ENCODE measurements at regions not wholly inside any gene's neighbourhood (a gene's known extent, or its start where the extent isn't known, plus 50 kb on each side); places are given as distances from the start of the nearest gene placed in this dataset.
"Not testable (repeated sequence)": the region's sequence is repeated elsewhere in the genome, so short reads cannot be mapped to it uniquely, and the experiment has no call there.

- DNase-seq: no peak
Observed at GRCh38 chr7:66542528-66543269, 86.0 kb upstream of the KCTD7 start.

GRCh38 chr7:66549466-66549865 lies 79.2 kb upstream of the KCTD7 start:
- DNase-seq: no peak

- DNase-seq: no peak
Observed at GRCh38 chr7:66553001-66553400, 75.7 kb upstream of the KCTD7 start.

- DNase-seq: not testable (repeated sequence)
Observed at GRCh38 chr7:66553675-66554074, 75.0 kb upstream of the KCTD7 start.

GRCh38 chr7:66554291-66554690 lies 74.4 kb upstream of the KCTD7 start:
- not testable (repeated sequence) for DNase-seq

GRCh38 chr7:66554842-66555430 lies 73.7 kb upstream of the KCTD7 start:
- not testable (repeated sequence) for DNase-seq

GRCh38 chr7:66556177-66556548 lies 72.5 kb upstream of the KCTD7 start:
- no peak for DNase-seq

- DNase-seq: no peak
Observed at GRCh38 chr7:66556549-66557213, 72.0 kb upstream of the KCTD7 start.

GRCh38 chr7:66557214-66558200 lies 71.2 kb upstream of the KCTD7 start:
- peak; percentile 38 for DNase-seq

- DNase-seq: no peak
Observed at GRCh38 chr7:66558201-66558641, 70.5 kb upstream of the KCTD7 start.

- no peak for DNase-seq
Observed at GRCh38 chr7:66558660-66559465, 69.8 kb upstream of the KCTD7 start.

- DNase-seq: no peak
Observed at GRCh38 chr7:66564045-66564444, 64.6 kb upstream of the KCTD7 start.

- DNase-seq: not testable (repeated sequence)
Observed at GRCh38 chr7:66570179-66570578, 58.5 kb upstream of the KCTD7 start.

- no peak for DNase-seq
Observed at GRCh38 chr7:66571568-66571967, 57.1 kb upstream of the KCTD7 start.

GRCh38 chr7:66573782-66574495 lies 54.7 kb upstream of the KCTD7 start:
- DNase-seq: not testable (repeated sequence)

- DNase-seq: not testable (repeated sequence)
Observed at GRCh38 chr7:66574768-66575167, 53.9 kb upstream of the KCTD7 start.

- DNase-seq: no peak
Observed at GRCh38 chr7:66575398-66575797, 53.3 kb upstream of the KCTD7 start.

- DNase-seq: no peak
Observed at GRCh38 chr7:66576646-66577045, 52.0 kb upstream of the KCTD7 start.
